Liver (tissue), 8 donors: ENCODE measurements at regions not wholly inside any gene's neighbourhood (a gene's known extent, or its start where the extent isn't known, plus 50 kb on each side); places are given as distances from the start of the nearest gene placed in this dataset.

ENCODE experiments used
- DNase-seq: peaks from one replicate; pipeline ENCODE4 v3.0.0-alpha.2; 2017; ENCODE audit warnings: low spot score
- H3K27ac ChIP-seq, 2 donors: one replicate each; pipeline ENCODE4 v1.7.0; 2013; ENCODE audit warnings: inconsistent platforms in 2 of 2, low read length in 2 of 2, control low read depth in 1 of 2, low read depth in 1 of 2, mild to moderate bottlenecking in 1 of 2
- H3K27me3 ChIP-seq, 4 donors: one replicate each; pipeline versions ENCODE4 v1.6.1 to v1.7.0; 2013; ENCODE audit warnings: low read length in 3 of 4, inconsistent platforms in 1 of 4, mild to moderate bottlenecking in 1 of 4, moderate library complexity in 1 of 4; ENCODE audit not compliant: control insufficient read depth in 4 of 4, insufficient read depth in 4 of 4
- H3K36me3 ChIP-seq, 4 donors: one replicate each; pipeline versions ENCODE4 v1.6.1 to v1.7.0; 2013; ENCODE audit warnings: low read length in 3 of 4, mild to moderate bottlenecking in 3 of 4, low read depth in 1 of 4, moderate library complexity in 1 of 4; ENCODE audit not compliant: control insufficient read depth in 4 of 4, insufficient read depth in 3 of 4
- H3K4me1 ChIP-seq, 4 donors: one replicate each; pipeline versions ENCODE4 v1.6.1 to v1.7.0; 2013; ENCODE audit warnings: low read length in 3 of 4, mild to moderate bottlenecking in 3 of 4, moderate library complexity in 1 of 4; ENCODE audit not compliant: control insufficient read depth in 4 of 4, insufficient read depth in 4 of 4
- H3K4me3 ChIP-seq, 3 donors: one replicate each; pipeline versions ENCODE4 v1.6.1 to v1.7.0; 2013; ENCODE audit warnings: low read length in 3 of 3, control low read depth in 1 of 3, low read depth in 1 of 3, mild to moderate bottlenecking in 1 of 3
- H3K9ac ChIP-seq, 2 donors: one replicate each; pipeline ENCODE4 v1.7.0; 2013; ENCODE audit warnings: low read length in 2 of 2, mild to moderate bottlenecking in 2 of 2, moderate library complexity in 2 of 2, control low read depth in 1 of 2, low read depth in 1 of 2
- H3K9me3 ChIP-seq, 4 donors: one replicate each; pipeline versions ENCODE4 v1.6.1 to v1.7.0; 2013; ENCODE audit warnings: low read length in 3 of 4; ENCODE audit not compliant: control insufficient read depth in 4 of 4
- ATF3 ChIP-seq: IDR thresholded peaks from 2 replicates; pipeline ENCODE4 v1.6.1; 2016; ENCODE audit warnings: antibody characterized with exemption
- CTCF ChIP-seq: fragments of 150-350 bp; IDR thresholded peaks from 2 replicates; pipeline ENCODE4 v1.5.1; 2017; ENCODE audit warnings: improper control_type of control experiment, low read depth, low read length; ENCODE audit not compliant: missing input control
- EGR1 ChIP-seq, 2 donors: IDR thresholded peaks; 2 replicates each; pipeline ENCODE4 v1.6.1; 2016 to 2018; ENCODE audit warnings: antibody characterized with exemption in 2 of 2, low read depth in 2 of 2
- FOXA1 ChIP-seq: IDR thresholded peaks from 2 replicates; pipeline ENCODE4 v1.6.1; 2016; ENCODE audit warnings: antibody characterized with exemption
- FOXA2 ChIP-seq: IDR thresholded peaks from 2 replicates; pipeline ENCODE4 v1.6.1; 2016; ENCODE audit warnings: antibody characterized with exemption
- GABPA ChIP-seq, 2 donors: IDR thresholded peaks in 1 of 2; conservative IDR thresholded peaks in 1 of 2; 2 replicates each; pipeline ENCODE4 v1.6.1; 2016; ENCODE audit warnings: antibody characterized with exemption in 2 of 2, mild to moderate bottlenecking in 1 of 2, moderate library complexity in 1 of 2
- HNF4A ChIP-seq, 2 donors: conservative IDR thresholded peaks; 2 replicates each; pipeline ENCODE4 v1.6.1; 2016; ENCODE audit warnings: antibody characterized with exemption in 2 of 2, mild to moderate bottlenecking in 2 of 2
- HNF4G ChIP-seq: IDR thresholded peaks from 2 replicates; pipeline ENCODE4 v1.6.1; 2016; ENCODE audit warnings: antibody characterized with exemption
- JUND ChIP-seq, 2 donors: IDR thresholded peaks; 2 replicates each; pipeline ENCODE4 v1.6.1; 2016; ENCODE audit warnings: antibody characterized with exemption in 2 of 2
- MAX ChIP-seq: IDR thresholded peaks from 2 replicates; pipeline ENCODE4 v1.6.1; 2016; ENCODE audit warnings: antibody characterized with exemption
- NR2F2 ChIP-seq: IDR thresholded peaks from 2 replicates; pipeline ENCODE4 v1.6.1; 2016; ENCODE audit warnings: antibody characterized with exemption
- RAD21 ChIP-seq, 2 donors: IDR thresholded peaks; 2 replicates each; pipeline ENCODE4 v1.6.1; 2016; ENCODE audit warnings: antibody characterized with exemption in 2 of 2, mild to moderate bottlenecking in 2 of 2
- REST ChIP-seq: IDR thresholded peaks from 2 replicates; pipeline ENCODE4 v1.6.1; 2016; ENCODE audit warnings: antibody characterized with exemption, mild to moderate bottlenecking
- RXRA ChIP-seq, 2 donors: IDR thresholded peaks; 2 replicates each; pipeline ENCODE4 v1.6.1; 2017 to 2018; ENCODE audit warnings: antibody characterized with exemption in 2 of 2, mild to moderate bottlenecking in 1 of 2
- SP1 ChIP-seq: IDR thresholded peaks from 2 replicates; pipeline ENCODE4 v1.6.1; 2018; ENCODE audit warnings: antibody characterized with exemption, mild to moderate bottlenecking
- TAF1 ChIP-seq: conservative IDR thresholded peaks from 2 replicates; pipeline ENCODE4 v1.6.1; 2016; ENCODE audit warnings: antibody characterized with exemption, mild to moderate bottlenecking
- YY1 ChIP-seq: IDR thresholded peaks from 2 replicates; pipeline ENCODE4 v1.6.1; 2016; ENCODE audit warnings: antibody characterized with exemption, mild to moderate bottlenecking
- ZBTB33 ChIP-seq: IDR thresholded peaks from 2 replicates; pipeline ENCODE4 v1.6.1; 2016; ENCODE audit warnings: antibody characterized with exemption
- WGBS: extraction: QIAGEN DNeasy Blood & Tissue Kit; methylation state at CpG from one replicate; pipeline ENCODE4 v1.1.7; 2013; 5-methylcytosine and 5-hydroxymethylcytosine counted together
- donor health status: healthy.
- donor health status: healthy.
- donor health status: healthy.
- donor health status: healthy.
- donor health status: healthy.

GRCh38 chr15:27622371-27622770 lies 476.7 kb downstream of the OCA2 start:
- Histone ChIP-seq H3K27me3 (peaks cover 0 to 8% (median 2%) of the 10 kb centered on the region in 4 donors), H3K4me3 (no peak overlapping the region), H3K4me1 (no peaks in the 10 kb centered on the region), H3K9ac (no peak overlapping the region), H3K36me3 (no peaks in the 10 kb centered on the region), H3K9me3 (peaks cover 0 to 5% (median 0%) of the 10 kb centered on the region in 4 donors), H3K27ac (no peak overlapping the region)
- TF ChIP-seq NR2F2 (no peak), EGR1 (IDR thresholded peaks at IDR 0.05; ENCODE audit: low read depth in 2 of 2) (no peak), JUND (IDR thresholded peaks at IDR 0.05) (no peak), RAD21 (IDR thresholded peaks at IDR 0.05) (no peak), TAF1 (no peak), SP1 (no peak), MAX (no peak), HNF4G (no peak)
- no peak for DNase-seq

- Histone ChIP-seq H3K36me3 (no peaks in the 10 kb centered on the region), H3K4me1 (no peaks in the 10 kb centered on the region), H3K9ac (no peak overlapping the region), H3K4me3 (no peak overlapping the region), H3K27ac (no peak overlapping the region), H3K27me3 (peaks cover 0 to 8% (median 2%) of the 10 kb centered on the region in 4 donors), H3K9me3 (no peaks in the 10 kb centered on the region)
- no peak for DNase-seq
- WGBS, result 72% methylated on average over 8 of the region's 8 CpGs
- TF ChIP-seq NR2F2 (no peak), EGR1 (IDR thresholded peaks at IDR 0.05; ENCODE audit: low read depth in 2 of 2) (no peak)
These were observed 479.9 kb downstream of the OCA2 start for GRCh38 chr15:27619204-27619603.

GRCh38 chr15:27617013-27617412 lies 482.1 kb downstream of the OCA2 start:
- 56% methylated on average over 3 of the region's 3 CpGs for WGBS
- no peak overlapping the region for H3K4me3 ChIP-seq
- H3K4me1 ChIP-seq, result no peaks in the 10 kb centered on the region
- no peaks in the 10 kb centered on the region for H3K36me3 ChIP-seq
- TF ChIP-seq RAD21 (IDR thresholded peaks at IDR 0.05) (no peak), ZBTB33 (no peak), ATF3 (no peak), HNF4G (no peak), RXRA (IDR thresholded peaks at IDR 0.05) (no peak), REST (no peak), TAF1 (no peak), HNF4A (conservative IDR thresholded peaks at IDR 0.05) (no peak), CTCF (no peak), NR2F2 (no peak), YY1 (no peak), FOXA2 (no peak), SP1 (no peak), MAX (no peak), EGR1 (IDR thresholded peaks at IDR 0.05; ENCODE audit: low read depth in 2 of 2) (no peak), FOXA1 (no peak), JUND (IDR thresholded peaks at IDR 0.05) (no peak), GABPA (IDR thresholded peaks at IDR 0.05 in 1 of 2, conservative IDR thresholded peaks at IDR 0.05 in 1 of 2) (no peak)
- no peak overlapping the region for H3K27ac ChIP-seq
- no peaks in the 10 kb centered on the region for H3K9me3 ChIP-seq
- H3K9ac ChIP-seq, result no peak overlapping the region
- peaks cover 0 to 5% (median 2%) of the 10 kb centered on the region in 4 donors for H3K27me3 ChIP-seq
- no peak for DNase-seq
